GM10248 (cell line): ENCODE measurements at regions not wholly inside any gene's neighbourhood (a gene's known extent, or its start where the extent isn't known, plus 50 kb on each side); places are given as distances from the start of the nearest gene placed in this dataset.
"Not testable (repeated sequence)": the region's sequence is repeated elsewhere in the genome, so short reads cannot be mapped to it uniquely, and the experiment has no call there.

Experiments used
- CTCF ChIA-PET: fragments of 300-600 bp; sonication (Branson Sonifier 250); formaldehyde crosslinking; extraction: SDS; loops from one replicate; lab custom pipeline; 2021; ENCODE audit warnings: antibody characterized with exemption; lab: Yijun Ruan, JAX
- POLR2A ChIA-PET: fragments of 350-650 bp; sonication (Branson Sonifier 250); formaldehyde crosslinking; extraction: SDS; loops from one replicate; lab custom pipeline; 2020; ENCODE audit warnings: antibody characterized with exemption; lab: Yijun Ruan, JAX
- DNase-seq: peaks from one replicate; pipeline ENCODE4 v3.0.0; 2012; ENCODE audit errors: extremely low spot score
- CTCF ChIP-seq: IDR thresholded peaks from 2 replicates; pipeline ENCODE4 v1.5.1; 2012; ENCODE audit warnings: mild to moderate bottlenecking, low read depth; ENCODE audit errors: extremely low read depth, missing control alignments, control extremely low read depth

GRCh38 chr2:160616149-160616548, 122.5 kb upstream of the RBMS1 start:
- no peak for DNase-seq
- POLR2A ChIA-PET: no interaction called here

GRCh38 chr2:160621748-160622147, 128.1 kb upstream of the RBMS1 start:
- no peak for TF ChIP-seq CTCF

More at GRCh38 chr2:160616149-160616548, 122.5 kb upstream of the RBMS1 start:
- CTCF ChIA-PET: no interaction called here
- TF ChIP-seq CTCF: no peak

GRCh38 chr2:160628020-160628637, 134.5 kb upstream of the RBMS1 start:
- DNase-seq, CTCF ChIA-PET, POLR2A ChIA-PET: not testable (repeated sequence)

More at GRCh38 chr2:160621748-160622147, 128.1 kb upstream of the RBMS1 start:
- POLR2A ChIA-PET: no interaction called here
- no peak for DNase-seq
- CTCF ChIA-PET: no interaction called here

- POLR2A ChIA-PET: no interaction called here
- TF ChIP-seq CTCF: no peak
- no peak for DNase-seq
- CTCF ChIA-PET: interaction anchor here (1.1 kb wide), 1 partner anchor 16 kb away, joined by 4 read pairs; no protein-coding TSS in a partner anchor
These were observed 135.2 kb upstream of the RBMS1 start for GRCh38 chr2:160628811-160629210.

GRCh38 chr2:160630801-160631590, 137.4 kb upstream of the RBMS1 start:
- ChIA-PET POLR2A (no interaction called here), CTCF (interaction anchor here (1.0 to 2.2 kb wide), 2 partner anchors 10 to 18 kb away, joined by 3 to 7 read pairs; no protein-coding TSS in a partner anchor)
- no peak for TF ChIP-seq CTCF
- no peak for DNase-seq

GRCh38 chr2:160632084-160632975, 138.7 kb upstream of the RBMS1 start:
- ChIA-PET CTCF (interaction anchor here (0.6 kb wide), 1 partner anchor 889 kb away, joined by 3 read pairs; no protein-coding TSS in a partner anchor), POLR2A (no interaction called here)
- TF ChIP-seq CTCF: no peak
- DNase-seq: no peak
